D721Med (cell line): ENCODE measurements at regions not wholly inside any gene's neighbourhood (a gene's known extent, or its start where the extent isn't known, plus 50 kb on each side); places are given as distances from the start of the nearest gene placed in this dataset.

Experiments
- DNase-seq: peaks from one replicate; pipeline ENCODE4 v3.0.0; 2011; ENCODE audit warnings: low spot score; ENCODE audit not compliant: insufficient read length
- FAIRE-seq: peaks from 2 replicates; lab custom pipeline; 2011; peaks lifted over from hg19 to GRCh38; lab: Jason Lieb, UNC
- TF ChIP-seq, protein P1 (sequence below): IDR thresholded peaks from 2 replicates; pipeline ENCODE4 v1.5.1; 2012; ENCODE audit warnings: mild to moderate bottlenecking, control low read depth; ENCODE audit not compliant: insufficient read depth; ENCODE audit errors: missing control alignments

DNA sequence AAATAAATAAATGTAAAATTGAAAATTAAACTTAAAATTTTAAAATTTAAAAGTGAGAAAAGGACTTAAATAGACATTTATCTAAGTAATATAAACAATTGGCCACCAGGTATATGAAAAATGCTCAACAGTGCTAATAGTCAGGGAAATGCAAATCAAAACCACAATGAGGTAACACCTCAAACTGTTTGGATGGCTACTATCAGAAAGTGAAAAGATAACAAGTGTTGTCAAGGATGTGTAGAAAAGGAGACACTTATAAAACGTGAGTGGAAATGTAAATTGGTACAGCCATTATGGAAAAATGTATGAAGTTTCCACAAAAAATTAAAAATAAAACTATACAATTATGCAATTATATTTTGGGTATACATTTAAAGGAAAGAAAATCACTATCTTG, 752.2 kb downstream of the EFNB2 start:
- DNase-seq = no peak
- no peak for FAIRE-seq
- TF ChIP-seq, protein P1, sequence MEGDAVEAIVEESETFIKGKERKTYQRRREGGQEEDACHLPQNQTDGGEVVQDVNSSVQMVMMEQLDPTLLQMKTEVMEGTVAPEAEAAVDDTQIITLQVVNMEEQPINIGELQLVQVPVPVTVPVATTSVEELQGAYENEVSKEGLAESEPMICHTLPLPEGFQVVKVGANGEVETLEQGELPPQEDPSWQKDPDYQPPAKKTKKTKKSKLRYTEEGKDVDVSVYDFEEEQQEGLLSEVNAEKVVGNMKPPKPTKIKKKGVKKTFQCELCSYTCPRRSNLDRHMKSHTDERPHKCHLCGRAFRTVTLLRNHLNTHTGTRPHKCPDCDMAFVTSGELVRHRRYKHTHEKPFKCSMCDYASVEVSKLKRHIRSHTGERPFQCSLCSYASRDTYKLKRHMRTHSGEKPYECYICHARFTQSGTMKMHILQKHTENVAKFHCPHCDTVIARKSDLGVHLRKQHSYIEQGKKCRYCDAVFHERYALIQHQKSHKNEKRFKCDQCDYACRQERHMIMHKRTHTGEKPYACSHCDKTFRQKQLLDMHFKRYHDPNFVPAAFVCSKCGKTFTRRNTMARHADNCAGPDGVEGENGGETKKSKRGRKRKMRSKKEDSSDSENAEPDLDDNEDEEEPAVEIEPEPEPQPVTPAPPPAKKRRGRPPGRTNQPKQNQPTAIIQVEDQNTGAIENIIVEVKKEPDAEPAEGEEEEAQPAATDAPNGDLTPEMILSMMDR = no peak

DNA sequence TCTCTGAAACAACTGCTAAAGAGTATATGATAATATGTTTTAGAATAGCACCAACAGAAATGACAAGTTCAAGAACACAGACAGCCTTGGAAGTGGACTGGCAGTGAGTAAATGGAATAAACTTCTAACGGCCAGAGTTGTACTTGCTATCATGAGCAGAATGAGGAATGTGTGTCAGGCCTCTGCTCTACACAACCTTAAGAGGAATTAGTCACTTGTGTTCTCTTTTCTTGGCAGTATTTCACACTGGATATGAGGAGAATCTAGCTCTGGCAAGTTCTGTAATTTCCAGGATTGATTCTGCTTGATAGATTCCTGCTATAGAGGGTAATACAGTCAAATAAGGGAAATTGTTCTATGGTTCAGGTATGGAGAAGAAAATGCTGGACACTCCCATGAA, 757.3 kb downstream of the EFNB2 start:
- FAIRE-seq (no peak), DNase-seq (no peak)
- TF ChIP-seq, protein P1 = no peak

DNA sequence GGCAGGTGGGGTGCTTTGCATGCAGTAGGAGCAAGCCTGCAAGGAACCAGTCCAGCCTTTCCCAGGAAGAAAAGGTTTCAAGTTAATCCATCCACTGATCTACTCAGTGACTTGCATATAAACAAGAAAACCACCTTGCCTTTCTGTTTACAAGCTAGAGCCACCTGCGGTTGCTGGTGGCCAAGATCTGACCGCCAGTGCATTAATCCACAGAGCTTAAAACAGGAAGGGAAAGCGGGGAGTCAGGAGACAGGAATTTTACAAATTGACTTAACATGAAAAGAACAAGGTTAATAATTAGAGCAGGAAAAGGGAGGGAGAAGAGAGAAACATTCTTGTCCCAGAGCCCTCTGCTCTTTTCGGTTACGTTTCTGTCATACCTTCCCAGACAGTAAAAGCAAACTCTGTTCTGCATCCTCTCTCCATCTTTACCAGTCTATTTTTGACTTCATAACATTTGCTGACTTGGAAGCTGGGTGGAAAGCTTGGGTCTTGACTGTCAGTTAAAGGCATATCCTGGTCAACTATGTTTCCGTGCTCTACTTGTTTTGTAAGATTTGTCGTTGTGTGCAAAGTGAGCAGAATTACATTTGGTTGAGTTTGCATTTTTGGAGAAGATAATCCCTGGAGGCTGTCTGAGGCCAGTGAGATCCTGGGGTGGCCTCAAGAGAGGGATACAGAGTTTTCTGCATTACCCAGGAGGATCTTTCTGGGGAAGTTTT, 760.6 kb downstream of the EFNB2 start:
- DNase-seq (no peak), FAIRE-seq (no peak)
- TF ChIP-seq, protein P1 = no peak

DNA sequence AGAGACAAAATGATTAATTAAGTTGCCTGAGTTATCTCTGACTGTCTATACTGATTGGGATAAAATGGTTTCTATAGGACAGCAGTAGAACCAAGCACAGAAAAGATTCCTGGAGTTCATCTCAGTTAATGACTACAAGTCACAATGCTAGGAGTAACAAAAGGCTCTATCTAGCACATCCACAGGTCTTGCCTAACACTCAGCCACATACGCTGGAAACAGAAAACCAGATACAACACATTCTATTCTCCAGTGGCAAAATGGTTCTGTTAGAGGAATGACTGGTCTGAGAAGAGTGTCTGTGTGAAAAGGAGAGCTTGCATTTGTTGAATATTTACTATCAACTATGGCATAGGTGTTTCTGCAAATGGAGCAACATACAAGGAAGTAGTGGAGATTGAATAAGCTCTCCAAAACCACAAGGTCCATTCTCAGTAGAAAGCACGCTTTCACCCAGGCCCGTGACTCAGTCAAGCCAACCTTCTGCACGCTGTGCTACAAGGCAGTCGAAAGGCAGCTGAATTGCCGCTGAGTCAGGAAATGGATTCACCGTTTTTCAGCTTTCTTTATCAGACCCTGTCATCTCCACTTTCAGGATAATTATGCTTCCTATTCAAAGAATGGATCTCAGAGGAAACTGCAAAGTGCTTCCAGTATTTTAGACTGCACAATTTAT, 761.5 kb downstream of the EFNB2 start:
- TF ChIP-seq, protein P1 = no peak
- no peak for DNase-seq

DNA sequence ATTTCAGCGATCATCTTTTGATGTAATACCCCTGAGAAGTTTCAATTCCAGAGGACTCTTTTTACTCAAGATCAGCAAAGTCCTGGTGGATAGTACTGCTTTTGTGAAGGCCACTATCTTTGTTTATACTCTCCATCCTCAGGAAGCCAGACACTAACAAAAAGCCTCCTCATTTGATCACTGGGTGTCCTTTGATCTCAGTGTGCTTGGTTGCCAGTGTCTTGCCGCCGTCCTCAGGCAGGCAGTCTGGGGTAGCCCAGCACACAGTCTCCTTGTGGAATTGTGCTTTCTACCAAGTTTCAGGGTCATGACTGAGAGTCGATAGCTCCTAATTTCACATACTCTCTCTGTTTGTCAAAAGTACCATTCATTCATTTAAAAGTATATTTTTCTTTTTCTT, 762.2 kb downstream of the EFNB2 start:
- TF ChIP-seq, protein P1 = no peak
- no peak for FAIRE-seq
- DNase-seq = no peak

More for the DNA sequence above, 761.5 kb downstream of the EFNB2 start:
- no peak for FAIRE-seq

DNA sequence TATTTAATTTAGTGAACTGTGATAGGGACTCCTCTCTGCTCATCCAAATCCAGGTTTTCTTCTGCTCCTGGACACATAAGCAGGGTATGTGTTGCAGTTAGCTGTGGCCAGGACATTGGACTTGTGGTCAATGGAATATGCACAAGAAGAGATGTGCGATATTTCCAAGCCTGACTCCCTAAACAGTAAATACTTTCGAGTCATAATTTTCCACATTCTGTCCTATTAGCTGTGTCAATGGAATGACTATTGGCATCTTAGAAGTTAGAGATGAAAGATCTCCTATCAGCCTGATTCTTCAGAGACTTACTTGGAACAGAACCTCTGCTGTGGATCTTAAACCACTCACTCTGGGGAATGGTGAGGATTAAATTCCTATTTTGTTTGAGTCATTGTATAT, 771.0 kb downstream of the EFNB2 start:
- TF ChIP-seq, protein P1 = no peak
- FAIRE-seq (no peak), DNase-seq (no peak)

DNA sequence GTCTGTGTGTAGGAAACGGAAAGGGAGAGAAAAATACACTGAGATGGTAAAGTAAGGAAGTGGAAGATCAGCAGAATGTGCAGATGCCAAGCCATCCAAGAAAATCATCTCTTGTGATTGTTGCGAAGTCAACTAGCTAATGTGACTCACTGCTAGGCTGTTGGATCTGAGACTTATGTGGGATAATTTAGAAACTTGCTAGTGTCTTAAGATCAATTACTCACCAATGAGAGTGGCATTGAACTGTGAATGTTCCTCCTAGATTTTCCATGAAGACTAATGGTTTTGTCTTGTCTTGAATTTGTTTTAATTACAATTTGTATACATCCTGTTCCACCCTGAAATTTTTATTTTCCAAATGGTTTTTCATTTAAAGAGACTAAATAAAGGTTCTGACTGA, 771.6 kb downstream of the EFNB2 start:
- FAIRE-seq (no peak), DNase-seq (no peak)
- TF ChIP-seq, protein P1 = no peak
